ENCODE measurements at regions not wholly inside any gene's neighbourhood (a gene's known extent, or its start where the extent isn't known, plus 50 kb on each side); places are given as distances from the start of the nearest gene placed in this dataset.

DNA sequence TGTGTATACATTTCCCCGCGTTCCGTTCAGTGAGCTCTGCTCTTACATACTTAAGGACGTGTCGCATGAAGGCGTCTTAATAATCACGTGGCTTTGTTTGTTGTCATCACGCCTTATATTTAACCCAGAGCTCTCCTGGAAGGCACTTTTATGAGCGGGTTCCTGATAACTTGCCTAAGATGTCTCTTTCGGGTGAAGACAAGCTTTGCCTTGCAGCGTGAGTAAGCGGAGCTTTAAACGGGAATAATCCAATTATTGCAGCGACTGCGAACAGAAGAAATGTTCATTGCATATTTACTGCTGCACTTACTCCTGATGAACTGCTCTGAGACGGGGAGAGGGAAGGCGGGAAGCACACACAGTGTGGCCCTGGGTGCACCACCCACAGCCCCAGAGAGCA lies 1128.2 kb downstream of the BRD1 start:
- peak; percentile 23 for DNase-seq (ENCODE audit: low read depth)
- TF ChIP-seq, protein P1, sequence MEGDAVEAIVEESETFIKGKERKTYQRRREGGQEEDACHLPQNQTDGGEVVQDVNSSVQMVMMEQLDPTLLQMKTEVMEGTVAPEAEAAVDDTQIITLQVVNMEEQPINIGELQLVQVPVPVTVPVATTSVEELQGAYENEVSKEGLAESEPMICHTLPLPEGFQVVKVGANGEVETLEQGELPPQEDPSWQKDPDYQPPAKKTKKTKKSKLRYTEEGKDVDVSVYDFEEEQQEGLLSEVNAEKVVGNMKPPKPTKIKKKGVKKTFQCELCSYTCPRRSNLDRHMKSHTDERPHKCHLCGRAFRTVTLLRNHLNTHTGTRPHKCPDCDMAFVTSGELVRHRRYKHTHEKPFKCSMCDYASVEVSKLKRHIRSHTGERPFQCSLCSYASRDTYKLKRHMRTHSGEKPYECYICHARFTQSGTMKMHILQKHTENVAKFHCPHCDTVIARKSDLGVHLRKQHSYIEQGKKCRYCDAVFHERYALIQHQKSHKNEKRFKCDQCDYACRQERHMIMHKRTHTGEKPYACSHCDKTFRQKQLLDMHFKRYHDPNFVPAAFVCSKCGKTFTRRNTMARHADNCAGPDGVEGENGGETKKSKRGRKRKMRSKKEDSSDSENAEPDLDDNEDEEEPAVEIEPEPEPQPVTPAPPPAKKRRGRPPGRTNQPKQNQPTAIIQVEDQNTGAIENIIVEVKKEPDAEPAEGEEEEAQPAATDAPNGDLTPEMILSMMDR (IDR thresholded peaks at IDR 0.05; ENCODE audit: control insufficient read depth, extremely low read depth, insufficient read depth), result no peak
- no peak overlapping the region for H3K4me3 ChIP-seq (ENCODE audit: low read depth, low read length)

DNA sequence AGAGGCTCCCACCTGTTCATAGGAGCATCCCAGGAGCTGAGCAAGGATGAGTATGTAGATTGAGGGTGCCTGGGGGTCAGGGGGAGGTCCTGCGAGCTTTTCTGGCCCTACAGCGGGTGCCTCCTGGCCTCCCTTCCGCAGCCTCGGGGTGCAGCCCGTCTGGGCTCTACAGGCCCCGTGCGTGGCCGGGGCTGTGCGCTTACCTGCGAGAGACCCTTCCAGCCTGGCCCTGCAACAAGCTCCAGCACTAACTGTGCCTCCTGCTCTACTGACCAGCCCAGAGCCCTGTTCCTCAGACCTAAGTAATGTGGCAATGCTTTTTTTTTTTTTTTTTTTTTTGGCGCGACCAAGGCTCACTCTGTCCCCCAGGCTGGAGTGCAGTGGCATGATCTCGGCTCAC lies 1129.1 kb downstream of the BRD1 start:
- TF ChIP-seq, protein P1 (IDR thresholded peaks at IDR 0.05; ENCODE audit: control insufficient read depth, extremely low read depth, insufficient read depth), result no peak
- no peak overlapping the region for H3K4me3 ChIP-seq (ENCODE audit: low read depth, low read length)
- no peak for DNase-seq (ENCODE audit: low read depth)

DNA sequence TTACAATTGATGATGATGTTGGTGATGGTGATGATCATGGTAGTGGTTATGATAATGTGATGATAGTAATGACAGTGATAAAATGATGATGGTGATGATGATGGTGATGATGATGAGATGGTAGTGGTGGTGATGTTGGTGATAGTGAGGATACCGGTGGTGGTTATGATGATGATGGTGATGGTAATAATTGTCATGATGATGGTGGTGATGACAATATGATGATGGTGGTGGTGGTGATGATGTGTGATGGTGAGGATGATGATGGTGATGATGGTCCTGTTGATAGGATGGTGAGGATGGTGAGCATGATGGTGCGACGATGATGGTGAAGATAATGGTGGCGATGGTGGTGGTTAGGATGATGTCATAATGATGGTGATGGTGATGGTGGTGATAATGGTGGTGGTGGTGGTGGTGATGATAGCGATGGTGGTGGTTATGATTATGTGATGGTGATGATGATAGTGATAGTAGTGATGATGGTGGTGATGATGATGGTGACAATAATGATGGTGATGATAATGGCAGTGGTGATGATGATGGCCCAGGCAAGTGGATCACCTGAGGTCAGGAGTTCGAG lies 1129.9 kb downstream of the BRD1 start:
- TF ChIP-seq, protein P1 (IDR thresholded peaks at IDR 0.05; ENCODE audit: control insufficient read depth, extremely low read depth, insufficient read depth), result no peak
- no peak for DNase-seq (ENCODE audit: low read depth)
- no peak overlapping the region for H3K4me3 ChIP-seq (ENCODE audit: low read depth, low read length)

DNA sequence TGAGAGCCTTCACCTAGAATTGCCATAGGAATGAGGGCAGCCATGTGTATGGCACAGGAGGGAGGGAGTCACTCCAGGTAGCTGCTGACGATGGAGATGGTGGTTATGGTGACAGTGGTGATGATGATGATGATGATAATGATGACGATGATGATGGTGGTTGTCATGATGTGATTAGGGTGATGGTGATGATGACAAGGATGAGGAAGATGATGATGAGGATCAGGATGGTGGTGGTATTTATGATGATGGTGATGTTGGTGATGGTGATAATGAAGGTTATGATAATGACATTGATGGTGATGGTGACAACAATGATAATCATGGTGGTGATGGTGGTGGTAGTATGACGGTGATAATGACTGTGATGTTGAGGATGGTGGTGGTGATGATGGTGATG lies 1130.5 kb downstream of the BRD1 start:
- no peak overlapping the region for H3K4me3 ChIP-seq (ENCODE audit: low read depth, low read length)
- DNase-seq (ENCODE audit: low read depth), result no peak
- TF ChIP-seq, protein P1 (IDR thresholded peaks at IDR 0.05; ENCODE audit: control insufficient read depth, extremely low read depth, insufficient read depth), result no peak

DNA sequence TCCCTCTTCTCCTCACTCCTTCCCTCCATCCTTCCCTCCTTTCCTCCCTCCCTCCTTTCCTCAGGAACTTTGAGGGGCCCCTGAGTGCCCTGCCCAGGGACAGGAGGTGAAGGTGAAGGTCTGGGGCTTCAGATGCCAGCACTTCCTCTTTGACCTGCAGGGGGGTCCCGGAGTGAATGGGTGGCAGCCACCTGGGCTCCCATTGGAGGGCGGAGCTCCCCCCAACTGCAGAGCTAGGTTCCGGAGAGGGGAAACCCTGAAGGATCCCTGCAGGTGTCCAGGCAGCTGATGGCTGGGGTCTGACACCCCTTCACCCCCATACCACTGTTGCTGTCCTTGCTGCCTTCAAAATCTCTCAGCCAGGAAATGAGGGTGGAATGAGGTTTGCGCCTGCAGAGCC lies 1131.3 kb downstream of the BRD1 start:
- H3K4me3 ChIP-seq (ENCODE audit: low read depth, low read length), result no peak overlapping the region
- TF ChIP-seq, protein P1 (IDR thresholded peaks at IDR 0.05; ENCODE audit: control insufficient read depth, extremely low read depth, insufficient read depth), result no peak
- DNase-seq (ENCODE audit: low read depth), result no peak

DNA sequence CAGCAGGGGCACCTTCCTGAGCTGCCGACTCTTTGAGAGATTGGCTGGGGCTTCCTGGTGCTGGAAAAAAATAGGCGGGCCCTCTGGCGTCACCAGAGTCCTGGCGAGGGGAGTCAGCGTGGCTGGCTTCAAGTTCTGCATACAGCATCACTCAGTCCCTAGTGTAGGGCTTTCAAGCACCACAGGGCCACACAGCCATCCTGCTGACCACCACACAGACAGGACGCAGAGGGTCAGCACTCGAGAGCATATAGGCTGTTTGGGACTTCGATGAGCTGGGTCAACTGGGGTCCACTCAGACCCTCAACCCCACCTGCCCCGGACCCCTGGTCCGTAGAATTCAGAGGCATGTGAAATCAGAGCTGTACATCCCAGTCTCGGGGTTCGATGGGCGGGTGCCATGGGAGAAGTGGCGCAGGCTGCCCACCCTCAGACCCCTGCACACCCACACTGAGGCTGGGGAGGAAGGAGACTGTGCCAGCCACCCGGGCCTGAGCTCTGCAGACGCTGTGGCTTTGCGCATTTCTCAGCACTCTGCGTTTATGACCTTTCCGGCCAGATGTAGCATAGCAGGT lies 1131.9 kb downstream of the BRD1 start:
- no peak for DNase-seq (ENCODE audit: low read depth)
- no peak overlapping the region for H3K4me3 ChIP-seq (ENCODE audit: low read depth, low read length)
- TF ChIP-seq, protein P1 (IDR thresholded peaks at IDR 0.05; ENCODE audit: control insufficient read depth, extremely low read depth, insufficient read depth), result no peak

DNA sequence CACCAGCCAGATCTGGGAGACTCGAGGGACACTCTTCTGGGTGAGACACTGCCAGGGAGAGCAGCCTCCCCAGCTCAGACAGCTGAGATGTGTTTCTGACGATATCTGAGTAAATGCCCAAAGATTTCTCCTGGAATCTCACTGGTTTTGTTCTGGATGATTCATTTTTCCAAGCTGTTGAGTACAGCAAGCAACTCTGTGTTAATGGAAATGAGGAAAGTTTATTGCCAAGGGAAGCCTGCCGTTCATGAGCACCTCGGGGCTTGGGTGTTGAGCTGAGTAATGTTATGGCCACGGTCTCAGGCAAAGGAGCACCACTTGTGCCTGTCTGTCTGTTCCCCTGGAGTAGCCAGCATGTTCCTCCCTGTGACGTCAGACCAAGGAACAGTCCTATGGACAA lies 1132.4 kb downstream of the BRD1 start:
- TF ChIP-seq, protein P1 (IDR thresholded peaks at IDR 0.05; ENCODE audit: control insufficient read depth, extremely low read depth, insufficient read depth), result no peak
- H3K4me3 ChIP-seq (ENCODE audit: low read depth, low read length), result no peak overlapping the region
- no peak for DNase-seq (ENCODE audit: low read depth)
